HFFc6 (cell line): ENCODE measurements at regions not wholly inside any gene's neighbourhood (a gene's known extent, or its start where the extent isn't known, plus 50 kb on each side); places are given as distances from the start of the nearest gene placed in this dataset.

Source experiments
- DNase-seq: peaks from one replicate; pipeline ENCODE4 v3.0.0-alpha.2; 2018
- H3K27ac Mint-ChIP-seq: 2 replicates; pipeline ENCODE4 v1.8.0; 2020; ENCODE audit warnings: mild to moderate bottlenecking, mixed read lengths
- H3K27me3 Mint-ChIP-seq: 2 replicates; pipeline ENCODE4 v1.8.0; 2021; ENCODE audit warnings: mild to moderate bottlenecking, moderate library complexity, mixed read lengths; ENCODE audit not compliant: insufficient read depth
- H3K36me3 Mint-ChIP-seq: 2 replicates; pipeline ENCODE4 v1.8.0; 2021; ENCODE audit warnings: low read depth, mixed read lengths
- H3K4me1 Mint-ChIP-seq: 2 replicates; pipeline ENCODE4 v1.8.0; 2020; ENCODE audit warnings: low read depth, mixed read lengths
- H3K4me3 Mint-ChIP-seq: 2 replicates; pipeline ENCODE4 v1.8.0; 2020; ENCODE audit warnings: mild to moderate bottlenecking, moderate library complexity, mixed read lengths
- H3K9me3 Mint-ChIP-seq: 2 replicates; pipeline ENCODE4 v1.8.0; 2020; ENCODE audit warnings: mild to moderate bottlenecking, mixed read lengths
- TF ChIP-seq, protein P1 (sequence below): fragments of 200-600 bp; sonication (generic); IDR thresholded peaks from 2 replicates; pipeline ENCODE4 v1.5.0; 2021; ENCODE audit warnings: antibody characterized with exemption, mild to moderate bottlenecking

DNA sequence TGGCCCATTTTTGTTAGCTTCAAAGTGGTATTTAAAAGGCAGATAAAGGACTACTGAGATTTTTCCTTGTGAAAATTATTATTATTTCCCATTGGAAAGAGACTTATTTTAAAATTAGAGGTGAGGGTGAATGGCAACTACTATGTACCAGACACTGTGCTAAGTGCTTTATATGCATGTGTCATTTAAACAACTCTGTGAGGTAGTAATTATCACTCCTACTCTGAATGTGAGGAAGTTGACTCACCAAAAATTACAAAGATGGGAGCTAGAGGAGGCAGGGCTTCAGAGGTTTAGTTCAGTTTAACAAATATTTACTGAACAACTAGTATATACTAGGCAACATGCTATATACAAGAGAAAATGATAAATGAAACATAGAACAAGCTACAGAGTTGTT, 78.2 kb downstream of the MSL3 start:
- Mint-ChIP-seq H3K4me1 (no peaks in the 10 kb centered on the region), H3K27ac (no peak overlapping the region), H3K27me3 (no peaks in the 10 kb centered on the region), H3K36me3 (no peaks in the 10 kb centered on the region), H3K4me3 (no peak overlapping the region), H3K9me3 (no peaks in the 10 kb centered on the region)
- DNase-seq, result no peak
- TF ChIP-seq, protein P1, sequence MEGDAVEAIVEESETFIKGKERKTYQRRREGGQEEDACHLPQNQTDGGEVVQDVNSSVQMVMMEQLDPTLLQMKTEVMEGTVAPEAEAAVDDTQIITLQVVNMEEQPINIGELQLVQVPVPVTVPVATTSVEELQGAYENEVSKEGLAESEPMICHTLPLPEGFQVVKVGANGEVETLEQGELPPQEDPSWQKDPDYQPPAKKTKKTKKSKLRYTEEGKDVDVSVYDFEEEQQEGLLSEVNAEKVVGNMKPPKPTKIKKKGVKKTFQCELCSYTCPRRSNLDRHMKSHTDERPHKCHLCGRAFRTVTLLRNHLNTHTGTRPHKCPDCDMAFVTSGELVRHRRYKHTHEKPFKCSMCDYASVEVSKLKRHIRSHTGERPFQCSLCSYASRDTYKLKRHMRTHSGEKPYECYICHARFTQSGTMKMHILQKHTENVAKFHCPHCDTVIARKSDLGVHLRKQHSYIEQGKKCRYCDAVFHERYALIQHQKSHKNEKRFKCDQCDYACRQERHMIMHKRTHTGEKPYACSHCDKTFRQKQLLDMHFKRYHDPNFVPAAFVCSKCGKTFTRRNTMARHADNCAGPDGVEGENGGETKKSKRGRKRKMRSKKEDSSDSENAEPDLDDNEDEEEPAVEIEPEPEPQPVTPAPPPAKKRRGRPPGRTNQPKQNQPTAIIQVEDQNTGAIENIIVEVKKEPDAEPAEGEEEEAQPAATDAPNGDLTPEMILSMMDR, result no peak

DNA sequence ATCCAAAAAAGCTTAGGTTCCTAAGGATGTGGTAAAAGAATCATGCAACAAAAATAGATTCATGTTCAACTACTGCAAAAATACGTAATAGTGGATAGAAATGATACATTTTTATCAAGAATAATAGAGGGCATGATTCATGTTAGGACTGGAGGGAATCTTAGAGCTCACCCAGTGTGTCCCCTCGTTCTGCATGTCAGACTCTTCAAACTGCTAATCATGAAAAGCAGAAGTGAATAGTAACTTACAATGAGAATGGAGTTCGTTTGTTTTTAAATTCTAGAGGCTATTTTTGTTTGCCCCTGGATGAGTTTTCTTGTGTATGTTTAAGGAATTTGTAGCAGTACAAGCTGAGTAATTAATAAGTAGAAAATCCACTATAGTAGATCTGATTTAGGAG, 79.4 kb downstream of the MSL3 start:
- Mint-ChIP-seq H3K27me3 (no peaks in the 10 kb centered on the region), H3K36me3 (no peaks in the 10 kb centered on the region), H3K4me3 (no peak overlapping the region), H3K27ac (no peak overlapping the region), H3K4me1 (no peaks in the 10 kb centered on the region), H3K9me3 (no peaks in the 10 kb centered on the region)
- no peak for DNase-seq
- TF ChIP-seq, protein P1, result no peak

DNA sequence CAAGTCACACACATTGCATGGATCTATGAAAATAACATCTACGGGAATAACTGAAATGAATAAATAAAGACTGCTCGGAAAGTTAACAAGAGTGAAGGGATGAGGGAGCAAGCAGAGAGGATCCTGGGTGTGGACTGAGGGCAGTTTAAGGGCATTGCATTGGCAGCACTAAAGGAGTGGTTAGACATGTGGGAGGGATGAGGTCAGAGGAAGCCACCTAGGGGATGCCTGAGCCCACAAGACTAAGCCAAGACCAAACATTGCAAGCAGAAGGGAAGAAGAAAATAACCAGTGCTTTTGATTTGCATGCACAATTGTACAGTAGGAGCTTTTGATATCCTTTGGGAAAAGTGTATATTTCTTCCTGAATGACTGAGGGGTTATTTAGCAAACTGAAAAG, 106.1 kb downstream of the MSL3 start:
- H3K36me3 Mint-ChIP-seq, result no peaks in the 10 kb centered on the region
- no peaks in the 10 kb centered on the region for H3K4me1 Mint-ChIP-seq
- DNase-seq, result no peak
- no peaks in the 10 kb centered on the region for H3K9me3 Mint-ChIP-seq
- H3K4me3 Mint-ChIP-seq, result no peak overlapping the region
- H3K27ac Mint-ChIP-seq, result no peak overlapping the region
- no peaks in the 10 kb centered on the region for H3K27me3 Mint-ChIP-seq
- TF ChIP-seq, protein P1, result no peak

DNA sequence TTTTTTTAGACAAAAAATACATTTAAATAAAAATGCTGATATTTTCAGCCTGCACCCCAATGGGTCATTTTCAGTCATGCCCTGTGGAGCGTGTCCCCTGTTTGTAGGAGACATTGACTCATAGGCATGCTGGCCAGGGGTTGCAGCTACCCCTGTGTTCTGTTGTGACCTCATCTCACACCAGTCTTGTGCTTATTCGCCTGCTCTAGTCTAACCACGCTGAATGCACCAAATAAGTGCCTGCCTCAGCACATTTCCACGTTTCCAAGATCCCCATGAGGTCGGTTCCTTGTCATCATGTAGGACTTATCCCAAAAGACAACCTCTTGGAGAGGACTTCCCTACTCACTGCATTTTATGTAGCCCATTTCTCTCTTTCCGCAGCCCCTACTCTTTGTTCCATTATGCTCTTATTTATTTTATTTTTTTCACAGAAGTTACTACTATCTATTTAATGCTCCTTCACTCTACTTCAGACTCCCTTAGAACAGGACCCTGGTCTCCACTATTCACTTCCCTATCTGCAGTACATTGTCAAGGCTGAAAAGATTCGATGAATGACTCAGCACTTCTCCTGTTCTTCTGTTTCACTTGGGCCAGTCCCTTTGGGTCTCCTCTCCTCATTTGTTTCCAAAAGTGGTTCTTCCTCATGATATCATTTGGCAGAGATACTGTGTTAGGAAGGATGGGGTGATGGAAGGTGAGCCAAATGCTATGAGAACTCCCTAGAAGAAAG, 109.7 kb downstream of the MSL3 start:
- TF ChIP-seq, protein P1, result no peak
- Mint-ChIP-seq H3K4me3 (no peak overlapping the region), H3K36me3 (no peaks in the 10 kb centered on the region), H3K4me1 (no peaks in the 10 kb centered on the region), H3K27ac (no peak overlapping the region), H3K27me3 (no peaks in the 10 kb centered on the region), H3K9me3 (no peaks in the 10 kb centered on the region)
- no peak for DNase-seq

DNA sequence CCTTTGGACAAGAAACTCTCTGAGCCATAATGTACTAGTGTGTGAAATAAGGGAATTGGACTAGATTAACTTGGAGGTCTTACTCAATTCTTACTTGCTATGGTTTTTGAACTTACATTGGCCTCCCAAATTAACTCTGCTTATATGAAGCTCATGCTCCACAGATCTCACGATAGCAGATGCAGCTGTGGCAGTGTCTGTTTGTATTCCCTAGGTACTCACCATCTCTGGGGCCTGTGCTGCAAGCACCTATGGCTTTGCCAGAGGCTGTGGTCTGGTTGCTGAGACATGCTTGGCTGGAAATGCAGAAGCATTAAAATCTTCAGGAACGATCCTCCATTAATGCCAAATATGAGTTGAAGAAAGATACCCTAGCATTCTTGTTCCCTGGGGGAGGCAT, 112.8 kb downstream of the MSL3 start:
- Mint-ChIP-seq H3K4me1 (no peaks in the 10 kb centered on the region), H3K27ac (no peak overlapping the region), H3K4me3 (no peak overlapping the region), H3K9me3 (no peaks in the 10 kb centered on the region), H3K27me3 (no peaks in the 10 kb centered on the region), H3K36me3 (no peaks in the 10 kb centered on the region)
- DNase-seq, result no peak
- TF ChIP-seq, protein P1, result no peak
